HG03565 (cell line): ENCODE measurements at regions not wholly inside any gene's neighbourhood (a gene's known extent, or its start where the extent isn't known, plus 50 kb on each side); places are given as distances from the start of the nearest gene placed in this dataset.

Source experiments
- ATAC-seq: cut with Tn5 transposase; IDR thresholded peaks from one replicate; pipeline ENCODE4 v1.9.1; 2021; ENCODE audit warnings: mild to moderate bottlenecking, moderate library complexity; ENCODE audit not compliant: unreplicated experiment

- no peak for ATAC-seq
These were observed 370.2 kb downstream of the CMPK2 start for GRCh38 chr2:6495466-6495865.

DNA sequence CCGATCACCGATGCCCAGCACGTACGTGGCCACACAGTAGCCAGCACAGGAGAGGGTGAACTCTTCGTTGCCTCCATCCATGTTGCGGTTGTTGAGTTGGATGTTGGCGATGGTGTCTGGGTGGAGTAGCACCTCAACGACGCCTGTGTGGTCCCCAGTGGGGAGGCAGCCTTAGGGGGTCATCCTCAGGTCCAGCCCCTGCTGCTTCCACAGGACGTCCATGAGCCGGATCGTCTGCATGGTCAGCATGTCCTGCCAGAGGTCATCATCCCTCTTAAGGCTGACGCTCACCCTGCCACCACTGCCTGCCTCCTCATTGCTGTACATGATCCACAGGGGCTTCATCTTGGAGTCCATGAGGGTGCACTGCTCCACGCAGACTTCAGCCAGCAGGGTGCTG lies 369.3 kb downstream of the CMPK2 start:
- ATAC-seq: no peak

DNA sequence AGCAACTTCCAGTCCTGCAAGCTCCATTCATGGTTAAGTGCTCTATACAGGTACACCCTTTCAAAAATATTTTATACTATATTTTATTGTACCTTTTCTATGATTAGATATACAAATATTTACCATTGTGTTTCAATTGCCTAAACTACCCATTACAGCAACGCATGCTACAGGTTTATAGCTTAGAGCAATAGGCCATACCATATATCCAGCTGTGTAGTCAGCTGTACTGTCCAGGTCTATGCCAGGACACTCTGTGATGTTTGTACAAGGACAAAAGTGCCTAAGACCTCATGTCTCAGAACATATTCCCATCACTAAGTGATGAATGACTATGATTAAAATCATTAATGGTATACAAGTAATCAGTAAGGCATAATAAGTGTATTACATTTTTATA lies 368.7 kb downstream of the CMPK2 start:
- ATAC-seq: no peak

GRCh38 chr2:6498841-6499240 lies 366.9 kb downstream of the CMPK2 start:
- no peak for ATAC-seq

GRCh38 chr2:6499691-6500090 lies 366.0 kb downstream of the CMPK2 start:
- no peak for ATAC-seq

DNA sequence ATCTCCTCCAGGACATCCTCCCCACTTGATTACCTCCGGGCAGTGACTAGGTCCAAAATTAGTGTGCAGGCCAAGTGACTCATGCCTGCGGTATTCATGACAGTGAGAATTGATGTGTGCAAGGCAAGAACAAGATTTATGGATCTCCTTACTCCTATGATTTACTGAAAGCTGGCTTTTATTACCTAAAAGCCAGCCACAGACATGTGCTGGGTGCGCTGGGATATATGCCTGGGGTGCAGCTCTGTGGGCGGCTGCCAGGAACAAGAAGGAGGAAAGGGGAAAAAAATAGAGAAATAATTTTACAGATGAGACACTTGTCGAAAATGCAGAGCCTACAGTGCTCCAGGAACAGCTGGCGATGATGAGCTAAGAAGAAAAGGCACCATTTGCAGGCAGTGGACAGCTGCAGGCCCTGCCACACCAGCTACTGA lies 359.3 kb downstream of the CMPK2 start:
- ATAC-seq: no peak

GRCh38 chr2:6506859-6507258 lies 358.8 kb downstream of the CMPK2 start:
- ATAC-seq: no peak

- ATAC-seq: no peak
These were observed 355.2 kb downstream of the CMPK2 start for GRCh38 chr2:6510532-6510931.

DNA sequence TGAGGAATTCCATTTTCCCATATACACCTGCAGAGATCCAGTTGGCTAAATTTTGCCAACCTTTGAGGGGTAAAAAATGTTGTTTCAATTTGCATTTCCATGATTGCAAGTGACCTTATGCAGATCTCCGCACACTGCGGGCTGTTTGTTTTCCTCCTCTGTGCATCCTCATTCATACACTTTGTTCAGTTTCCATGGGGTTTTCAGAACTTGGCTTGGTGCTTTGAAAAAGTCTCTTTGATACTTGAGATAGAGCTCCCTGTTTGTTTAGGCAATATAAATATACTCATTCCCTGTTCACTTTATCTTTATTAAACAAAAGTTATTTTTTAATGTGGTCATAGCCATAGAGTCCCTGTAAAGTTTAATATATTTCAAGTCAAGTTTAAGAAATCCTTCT lies 353.1 kb downstream of the CMPK2 start:
- no peak for ATAC-seq

DNA sequence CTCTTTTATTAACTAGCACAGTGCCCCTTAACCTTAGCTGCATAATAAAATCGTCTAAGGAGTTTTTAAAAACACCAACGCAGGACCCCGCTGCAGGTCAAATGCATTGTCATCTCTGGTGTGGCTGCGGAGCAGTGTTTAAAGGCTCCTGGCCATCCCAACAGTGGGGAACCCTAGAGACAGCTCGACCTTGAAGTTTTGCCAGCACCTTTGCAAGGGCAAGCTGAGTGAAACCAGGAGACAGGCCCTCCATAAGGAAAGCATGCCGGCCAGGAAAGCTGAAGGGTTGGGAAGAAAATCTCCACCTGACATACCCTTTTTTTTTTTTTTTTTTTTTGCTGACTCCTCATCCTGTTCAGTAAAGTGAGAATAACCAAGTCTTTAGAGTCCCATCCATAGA lies 349.0 kb downstream of the CMPK2 start:
- no peak for ATAC-seq

GRCh38 chr2:6518361-6518760 lies 347.3 kb downstream of the CMPK2 start:
- no peak for ATAC-seq

GRCh38 chr2:6523476-6523875 lies 342.2 kb downstream of the CMPK2 start:
- ATAC-seq: no peak

GRCh38 chr2:6524691-6525474 lies 340.8 kb downstream of the CMPK2 start:
- no peak for ATAC-seq

- no peak for ATAC-seq
These were observed 340.2 kb downstream of the CMPK2 start for GRCh38 chr2:6525475-6525964.

DNA sequence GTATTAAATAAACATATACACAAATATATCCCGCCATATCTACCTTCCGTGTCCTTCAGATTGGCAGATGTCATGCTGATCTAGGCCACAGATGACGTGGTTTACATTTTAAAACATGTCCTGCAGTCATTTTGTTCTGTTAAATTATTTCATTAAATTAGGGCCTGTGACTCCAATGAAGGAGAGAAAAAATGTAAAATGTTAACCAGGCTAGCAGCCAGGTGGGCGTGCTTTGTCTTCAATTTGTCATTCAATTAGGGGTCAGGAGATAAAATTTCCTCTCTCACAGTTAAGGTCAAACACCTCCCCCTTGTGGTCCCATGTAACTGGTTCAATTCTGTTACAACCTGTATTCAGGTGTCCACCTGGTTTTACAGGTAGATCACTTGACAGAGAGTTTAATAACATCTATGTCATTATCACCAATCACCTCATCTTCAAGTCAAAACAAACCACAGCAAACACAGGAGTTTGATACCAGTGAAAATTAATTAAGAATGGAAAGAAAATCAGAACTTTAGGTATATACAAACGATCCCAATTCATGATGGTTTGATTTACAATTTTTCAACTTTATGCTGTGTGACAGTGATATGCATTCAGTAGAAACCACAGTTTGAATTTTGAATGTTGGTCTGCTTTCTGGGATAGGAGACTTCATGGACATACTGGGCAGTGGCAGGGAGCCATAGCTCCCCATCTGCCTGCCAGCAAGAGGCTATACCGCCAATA lies 339.4 kb downstream of the CMPK2 start:
- ATAC-seq: no peak

- ATAC-seq: no peak
These were observed 334.4 kb downstream of the CMPK2 start for GRCh38 chr2:6531304-6531703.

GRCh38 chr2:6535572-6535971 lies 330.1 kb downstream of the CMPK2 start:
- ATAC-seq: no peak

DNA sequence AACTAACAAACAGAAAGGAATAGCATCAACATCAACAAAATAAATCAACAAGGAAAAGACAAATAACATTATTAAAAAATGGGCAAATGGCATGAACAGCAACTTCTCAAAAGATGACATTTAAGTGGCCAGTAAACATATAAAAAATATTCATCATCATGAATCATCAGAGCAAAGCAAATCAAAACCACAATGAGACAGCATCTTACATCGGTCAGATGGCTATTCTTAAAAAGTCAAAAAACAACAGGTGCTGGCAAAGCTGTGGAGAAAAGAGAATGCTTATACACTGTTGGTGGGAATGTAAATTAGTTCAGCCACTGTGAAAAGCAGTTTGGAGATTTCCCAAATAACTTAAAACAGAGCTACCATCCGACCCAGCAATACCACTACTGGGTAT lies 327.1 kb downstream of the CMPK2 start:
- no peak for ATAC-seq

DNA sequence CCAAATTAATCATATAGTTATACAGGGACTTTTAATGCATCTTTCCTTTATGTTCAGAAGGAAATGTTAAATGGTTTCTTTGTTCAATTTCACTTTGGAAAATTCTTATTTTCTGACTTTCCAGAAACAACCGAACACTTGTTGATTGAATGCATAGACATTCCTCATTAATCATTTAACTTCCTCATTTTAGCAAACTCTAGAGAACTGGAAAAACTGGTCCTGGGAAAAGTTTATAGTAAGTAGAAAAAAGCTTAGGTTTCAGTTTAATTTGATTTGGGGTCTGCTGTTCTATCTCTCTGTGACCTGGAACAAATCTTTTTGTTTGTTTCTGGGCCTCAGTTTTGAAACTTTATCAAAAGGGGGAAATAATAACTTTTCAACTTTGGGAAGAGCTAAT lies 320.4 kb downstream of the CMPK2 start:
- no peak for ATAC-seq

DNA sequence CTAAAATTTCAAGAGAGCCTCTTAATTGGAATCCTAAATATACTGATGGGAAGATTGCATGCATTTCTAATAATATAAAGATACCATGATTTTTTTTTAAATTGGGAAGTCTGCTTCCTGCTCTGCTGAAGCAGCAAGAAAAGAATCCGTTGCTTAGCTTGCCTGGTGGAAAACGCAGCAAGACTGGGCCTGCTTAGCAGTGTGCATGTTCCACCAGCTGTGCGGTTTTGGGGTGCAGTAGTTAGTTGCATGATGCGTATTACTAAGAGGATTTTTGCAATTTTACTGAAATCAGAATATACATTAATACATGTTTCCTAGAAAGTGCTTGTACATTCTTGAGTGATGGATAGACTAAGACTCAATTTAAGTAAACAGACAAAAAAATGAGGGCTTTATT lies 319.9 kb downstream of the CMPK2 start:
- ATAC-seq: no peak

DNA sequence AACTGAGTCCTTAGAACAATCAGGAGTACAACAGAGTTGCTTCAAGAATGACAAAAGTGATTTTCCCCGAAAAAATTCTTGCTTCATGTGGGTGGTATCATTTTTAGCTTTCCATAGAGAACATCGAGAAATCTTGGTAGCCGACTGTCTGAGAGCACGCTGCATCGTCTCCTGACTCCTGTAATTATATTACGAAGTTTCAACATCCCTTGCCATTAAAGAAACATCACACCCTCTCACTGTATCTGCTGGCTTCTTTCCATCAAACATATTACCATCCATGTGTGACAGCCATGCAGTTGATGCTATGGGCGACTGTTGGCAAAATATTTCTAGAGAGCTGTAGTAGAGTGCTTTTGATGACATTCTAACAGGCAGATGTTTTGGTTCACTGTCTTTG lies 311.2 kb downstream of the CMPK2 start:
- no peak for ATAC-seq

DNA sequence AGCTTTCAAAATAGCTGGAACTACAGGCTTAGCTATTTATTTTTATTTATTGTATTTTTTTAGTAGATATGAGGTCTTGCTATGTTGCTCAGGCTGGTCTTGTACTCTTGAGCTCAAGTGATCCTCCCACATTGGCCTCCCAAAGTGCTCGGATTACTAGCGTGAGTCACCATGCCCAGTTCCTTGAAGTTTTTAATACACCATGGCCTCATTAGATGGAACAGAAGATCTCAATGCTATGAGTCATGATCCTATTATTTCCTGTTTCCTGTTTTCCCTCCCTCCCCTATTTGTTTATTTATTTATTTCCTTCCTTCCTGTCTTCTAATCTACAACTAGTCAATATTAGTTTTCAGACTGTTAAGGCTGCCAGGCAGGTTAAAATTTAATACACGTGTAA lies 309.0 kb downstream of the CMPK2 start:
- no peak for ATAC-seq
